NCI-H2196 (cell line): ENCODE measurements at regions not wholly inside any gene's neighbourhood (a gene's known extent, or its start where the extent isn't known, plus 50 kb on each side); places are given as distances from the start of the nearest gene placed in this dataset.
"Not testable (repeated sequence)": the region's sequence is repeated elsewhere in the genome, so short reads cannot be mapped to it uniquely, and the experiment has no call there.

Experiments
- DNase-seq: peaks from one replicate; lab custom pipeline; 2025; ENCODE audit not compliant: unreplicated experiment; lab: John Stamatoyannopoulos, UW

- no peak for DNase-seq
These were observed 1317.2 kb downstream of the TBC1D22A start for GRCh38 chr22:48079505-48080290.

- no peak for DNase-seq
These were observed 1316.4 kb downstream of the TBC1D22A start for GRCh38 chr22:48078825-48079224.

GRCh38 chr22:48077699-48078098 lies 1315.2 kb downstream of the TBC1D22A start:
- DNase-seq: no peak

- DNase-seq: no peak
These were observed 1313.6 kb downstream of the TBC1D22A start for GRCh38 chr22:48076008-48076407.

GRCh38 chr22:48075604-48076003 lies 1313.2 kb downstream of the TBC1D22A start:
- DNase-seq: no peak

- no peak for DNase-seq
These were observed 1310.3 kb downstream of the TBC1D22A start for GRCh38 chr22:48072777-48073176.

GRCh38 chr22:48071828-48072227 lies 1309.4 kb downstream of the TBC1D22A start:
- DNase-seq: no peak

GRCh38 chr22:48071305-48071704 lies 1308.9 kb downstream of the TBC1D22A start:
- no peak for DNase-seq

GRCh38 chr22:48070760-48071159 lies 1308.3 kb downstream of the TBC1D22A start:
- DNase-seq: no peak

- DNase-seq: no peak
These were observed 1307.6 kb downstream of the TBC1D22A start for GRCh38 chr22:48070083-48070482.

GRCh38 chr22:48069256-48069655 lies 1306.8 kb downstream of the TBC1D22A start:
- DNase-seq: no peak

- DNase-seq: no peak
These were observed 1306.0 kb downstream of the TBC1D22A start for GRCh38 chr22:48068323-48068885.

GRCh38 chr22:48065892-48066291 lies 1303.4 kb downstream of the TBC1D22A start:
- DNase-seq: no peak

- DNase-seq: no peak
These were observed 1299.3 kb downstream of the TBC1D22A start for GRCh38 chr22:48061726-48062125.

GRCh38 chr22:48060266-48060665 lies 1297.8 kb downstream of the TBC1D22A start:
- DNase-seq: no peak

GRCh38 chr22:48059521-48059920 lies 1297.1 kb downstream of the TBC1D22A start:
- DNase-seq: not testable (repeated sequence)

- no peak for DNase-seq
These were observed 1294.8 kb downstream of the TBC1D22A start for GRCh38 chr22:48057116-48057835.

- DNase-seq: no peak
These were observed 1293.4 kb downstream of the TBC1D22A start for GRCh38 chr22:48055827-48056226.

- no peak for DNase-seq
These were observed 1292.7 kb downstream of the TBC1D22A start for GRCh38 chr22:48055185-48055584.

GRCh38 chr22:48054596-48054995 lies 1292.1 kb downstream of the TBC1D22A start:
- no peak for DNase-seq

- no peak for DNase-seq
These were observed 1291.5 kb downstream of the TBC1D22A start for GRCh38 chr22:48053973-48054372.

- DNase-seq: no peak
These were observed 1291.0 kb downstream of the TBC1D22A start for GRCh38 chr22:48053486-48053885.
